BJ (cell line): ENCODE measurements at regions not wholly inside any gene's neighbourhood (a gene's known extent, or its start where the extent isn't known, plus 50 kb on each side); places are given as distances from the start of the nearest gene placed in this dataset.

Source experiments
- CTCF ChIA-PET: fragments of 350-600 bp; formaldehyde crosslinking; extraction: SDS; loops from one replicate; lab custom pipeline; 2021; ENCODE audit warnings: antibody characterized with exemption, inconsistent platforms; lab: Yijun Ruan, JAX
- POLR2A ChIA-PET: fragments of 300-600 bp; sonication (Branson Sonifier 250); formaldehyde crosslinking; extraction: SDS; loops from one replicate; lab custom pipeline; 2021; ENCODE audit warnings: antibody characterized with exemption; lab: Charles Lee
- DNase-seq: peaks from one replicate; pipeline ENCODE4 v3.0.0-alpha.2; 2011; ENCODE audit warnings: low read depth
- H3K27me3 ChIP-seq: 2 replicates; pipeline ENCODE4 v1.6.0; 2011; ENCODE audit warnings: low read length; ENCODE audit not compliant: control insufficient read depth, insufficient read depth
- H3K36me3 ChIP-seq: 2 replicates; pipeline ENCODE4 v1.5.1; 2011; ENCODE audit warnings: low read length; ENCODE audit not compliant: control insufficient read depth, insufficient read depth
- H3K4me3 ChIP-seq: 2 replicates; pipeline ENCODE4 v1.5.1; 2011; ENCODE audit warnings: low read depth, mild to moderate bottlenecking, control low read depth, low read length
- CTCF ChIP-seq: IDR thresholded peaks from 2 replicates; pipeline ENCODE4 v1.5.1; 2011; ENCODE audit warnings: low read depth, mild to moderate bottlenecking, control low read depth, inconsistent platforms, low read length, moderate library complexity; ENCODE audit not compliant: insufficient read depth

- no peaks in the 10 kb centered on the region for H3K27me3 ChIP-seq
- no peak for DNase-seq
- H3K36me3 ChIP-seq = no peaks in the 10 kb centered on the region
- H3K4me3 ChIP-seq = no peak overlapping the region
- CTCF ChIA-PET = no interaction called here
- no peak for TF ChIP-seq CTCF
- POLR2A ChIA-PET = no interaction called here
Observed at GRCh38 chr13:55255236-55255635, 1885.5 kb upstream of the PRR20A start.

DNA sequence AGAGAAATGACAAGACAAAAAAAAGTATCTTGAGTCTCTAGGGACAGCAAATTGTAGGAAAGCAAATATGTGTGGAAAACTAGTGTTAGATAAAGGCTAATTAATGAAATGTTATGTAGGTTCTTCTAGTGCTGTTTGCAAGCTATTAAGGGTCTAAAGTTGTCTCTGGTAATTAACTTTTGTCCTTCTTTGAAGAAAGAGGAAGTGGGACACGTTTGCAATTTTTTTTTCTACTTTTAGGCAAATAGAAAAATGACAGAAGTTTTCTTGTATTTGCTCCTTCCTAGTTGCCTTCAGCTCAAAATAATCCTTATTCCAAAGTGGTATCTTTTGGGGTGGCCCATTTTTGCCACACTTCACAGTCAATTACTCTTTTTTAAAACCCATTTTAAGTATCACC, 1877.7 kb upstream of the PRR20A start:
- CTCF ChIA-PET = no interaction called here
- TF ChIP-seq CTCF = no peak

DNA sequence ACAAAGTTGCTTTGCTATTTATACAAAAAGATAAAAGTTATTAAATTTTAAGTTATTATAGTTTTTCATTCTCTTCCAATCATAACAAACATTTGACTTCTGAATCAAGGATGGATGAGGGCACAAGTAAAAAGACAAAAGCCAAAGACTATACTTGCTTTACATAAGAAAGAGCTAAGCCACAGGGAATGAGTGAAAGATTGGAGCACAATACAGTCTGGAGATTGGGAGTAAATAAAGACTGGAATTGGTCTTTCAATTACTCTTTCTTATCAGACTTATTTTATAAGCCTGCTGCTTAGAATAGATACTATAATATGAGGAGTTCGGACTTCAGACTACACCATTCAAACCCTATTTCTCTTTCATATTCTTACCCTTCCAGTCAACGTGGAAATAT, 1874.1 kb upstream of the PRR20A start:
- DNase-seq = no peak
- POLR2A ChIA-PET = no interaction called here
- no peaks in the 10 kb centered on the region for H3K27me3 ChIP-seq
- no peaks in the 10 kb centered on the region for H3K36me3 ChIP-seq
- no peak for TF ChIP-seq CTCF
- CTCF ChIA-PET = no interaction called here
- no peak overlapping the region for H3K4me3 ChIP-seq

More for the DNA sequence above, 1877.7 kb upstream of the PRR20A start:
- POLR2A ChIA-PET = no interaction called here
- no peaks in the 10 kb centered on the region for H3K27me3 ChIP-seq
- no peak overlapping the region for H3K4me3 ChIP-seq
- no peaks in the 10 kb centered on the region for H3K36me3 ChIP-seq
- no peak for DNase-seq

- DNase-seq = no peak
- ChIA-PET CTCF (no interaction called here), POLR2A (no interaction called here)
- Histone ChIP-seq H3K4me3 (no peak overlapping the region), H3K36me3 (no peaks in the 10 kb centered on the region), H3K27me3 (no peaks in the 10 kb centered on the region)
- no peak for TF ChIP-seq CTCF
Observed at GRCh38 chr13:55298201-55298600, 1842.5 kb upstream of the PRR20A start.

DNA sequence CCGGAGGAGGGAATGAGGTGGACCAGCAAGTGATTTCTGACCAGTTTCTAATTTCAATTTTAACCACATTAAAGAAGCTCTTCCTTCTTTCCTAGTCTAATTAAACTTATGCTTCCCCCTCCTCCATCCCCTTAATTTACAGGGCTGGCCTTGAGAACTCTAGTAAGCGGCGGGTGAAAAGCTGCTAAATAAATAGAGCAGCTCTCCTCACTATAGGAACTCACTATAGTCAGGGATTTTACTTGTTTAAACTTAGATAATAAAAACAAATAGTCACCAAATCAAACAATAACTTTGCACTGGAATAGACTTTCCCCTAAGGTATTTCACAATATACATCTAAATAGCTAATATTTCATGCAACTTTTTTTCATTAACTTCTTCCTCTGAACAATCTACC, 1838.2 kb upstream of the PRR20A start:
- Histone ChIP-seq H3K36me3 (no peaks in the 10 kb centered on the region), H3K27me3 (no peaks in the 10 kb centered on the region), H3K4me3 (no peak overlapping the region)
- CTCF ChIA-PET = interaction anchor here (0.7 kb wide), 1 partner anchor 859 kb away, joined by 3 read pairs; no protein-coding TSS in a partner anchor
- POLR2A ChIA-PET = no interaction called here
- TF ChIP-seq CTCF = no peak
- no peak for DNase-seq
